ENCODE measurements at regions not wholly inside any gene's neighbourhood (a gene's known extent, or its start where the extent isn't known, plus 50 kb on each side); places are given as distances from the start of the nearest gene placed in this dataset.

GRCh38 chr5:143474616-143475015 is 71.1 kb upstream of the NR3C1 start:
- TF ChIP-seq CTCF (conservative IDR thresholded peaks at IDR 0.05; ENCODE audit: low read depth, low read length) (no peak), EZH2 (IDR thresholded peaks at IDR 0.05; ENCODE audit: borderline replicate concordance, low read depth, low read length, poor library complexity, severe bottlenecking) (no peak)
